NCI-H2107 treated with DMSO at 0.1 percent for 48 hours (cell line): ENCODE measurements at regions not wholly inside any gene's neighbourhood (a gene's known extent, or its start where the extent isn't known, plus 50 kb on each side); places are given as distances from the start of the nearest gene placed in this dataset.
"Not testable (repeated sequence)": the region's sequence is repeated elsewhere in the genome, so short reads cannot be mapped to it uniquely, and the experiment has no call there.

Source experiments
- DNase-seq: peaks from one replicate; lab custom pipeline; 2025; ENCODE audit not compliant: unreplicated experiment; lab: John Stamatoyannopoulos, UW

GRCh38 chr10:53664282-53665019, 891.9 kb upstream of the MBL2 start:
- DNase-seq: no peak

- no peak for DNase-seq
Measured at GRCh38 chr10:53650794-53651193, 878.2 kb upstream of the MBL2 start.

GRCh38 chr10:53647221-53647620, 874.6 kb upstream of the MBL2 start:
- DNase-seq: not testable (repeated sequence)

- DNase-seq: no peak
Measured at GRCh38 chr10:53646525-53646924, 873.9 kb upstream of the MBL2 start.

GRCh38 chr10:53645951-53646350, 873.4 kb upstream of the MBL2 start:
- no peak for DNase-seq

- DNase-seq: no peak
Measured at GRCh38 chr10:53638006-53638405, 865.4 kb upstream of the MBL2 start.

GRCh38 chr10:53624722-53625121, 852.1 kb upstream of the MBL2 start:
- no peak for DNase-seq

DNA sequence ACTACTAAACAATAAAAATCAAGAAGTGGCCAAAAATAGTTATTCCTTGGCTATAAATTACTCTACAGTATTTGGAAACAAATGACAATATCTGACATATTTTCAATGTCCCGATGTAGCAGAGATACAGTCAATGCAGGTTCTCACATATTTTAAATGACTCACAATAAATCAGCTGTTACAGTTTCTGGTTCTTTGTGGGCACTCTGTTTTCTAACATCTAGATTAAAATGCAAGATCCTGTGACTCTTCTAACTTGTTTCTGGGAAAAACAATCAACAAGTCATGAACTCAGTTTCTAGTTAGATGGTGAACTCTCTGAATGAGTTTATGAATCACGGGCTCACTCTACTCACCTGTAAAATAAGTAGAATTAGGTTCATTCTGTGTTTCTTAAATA, 849.6 kb upstream of the MBL2 start:
- DNase-seq: no peak

GRCh38 chr10:53619671-53620070, 847.1 kb upstream of the MBL2 start:
- no peak for DNase-seq

DNA sequence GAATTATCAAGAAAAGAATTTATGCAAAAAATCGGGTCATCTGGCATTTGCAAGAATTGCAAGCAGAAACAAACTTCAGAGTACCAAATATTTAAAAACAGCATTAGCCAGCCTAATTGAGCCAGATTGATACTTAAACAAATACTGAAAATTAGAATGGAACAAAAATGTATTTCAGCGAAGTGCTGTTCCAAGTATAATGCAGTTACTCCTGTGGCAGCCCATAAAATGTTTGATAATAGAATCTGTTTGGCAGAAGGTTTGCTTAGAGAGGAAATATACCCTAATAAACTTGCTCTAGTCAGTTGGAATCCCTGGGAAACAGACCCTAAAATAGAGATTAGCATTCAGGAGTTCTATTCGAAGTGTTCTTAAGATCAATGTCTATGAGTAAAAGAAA, 835.1 kb upstream of the MBL2 start:
- DNase-seq: no peak

DNA sequence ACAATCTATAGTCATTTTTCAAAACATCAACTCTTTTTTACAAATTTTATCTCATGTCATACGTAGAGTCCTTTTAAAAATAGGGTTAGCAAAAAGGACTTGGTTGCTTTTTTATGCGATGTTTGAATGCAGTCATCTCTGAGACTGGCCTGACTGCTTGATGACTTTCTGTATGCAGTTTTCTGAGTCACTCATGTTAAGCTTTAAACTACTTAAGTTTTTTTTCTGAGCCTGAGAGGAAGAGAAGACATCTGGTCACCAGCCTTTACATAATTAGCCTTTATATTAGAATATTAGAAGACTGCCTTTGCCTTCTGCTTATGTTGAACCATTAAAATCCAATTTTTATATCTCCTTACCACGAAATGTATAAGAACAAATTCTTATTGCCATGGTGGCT, 834.4 kb upstream of the MBL2 start:
- no peak for DNase-seq

GRCh38 chr10:53601260-53601875, 828.8 kb upstream of the MBL2 start:
- peak; percentile 20 for DNase-seq

GRCh38 chr10:53598914-53599313, 826.3 kb upstream of the MBL2 start:
- DNase-seq: no peak

GRCh38 chr10:53597835-53598251, 825.3 kb upstream of the MBL2 start:
- no peak for DNase-seq

- no peak for DNase-seq
Measured at GRCh38 chr10:53580465-53580864, 807.9 kb upstream of the MBL2 start.

GRCh38 chr10:53579773-53580172, 807.2 kb upstream of the MBL2 start:
- no peak for DNase-seq

DNA sequence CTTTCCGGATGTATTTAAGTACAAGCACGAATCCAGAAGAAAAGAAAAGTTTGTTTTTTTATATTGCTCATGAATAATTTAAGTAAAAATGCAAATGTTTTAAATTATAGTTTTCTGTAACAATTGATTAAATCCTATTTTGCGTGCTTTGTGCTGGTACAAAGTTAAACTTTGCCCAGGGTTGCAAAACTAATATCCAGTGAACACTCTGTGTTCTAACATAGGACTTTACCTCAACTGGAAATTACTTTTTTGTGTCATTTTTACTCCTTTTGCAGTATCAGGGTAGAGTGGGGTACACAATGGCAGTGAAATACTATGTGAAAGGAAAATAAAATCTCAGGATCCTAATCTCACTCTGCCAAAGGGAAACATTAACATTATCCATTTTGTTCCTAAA, 801.4 kb upstream of the MBL2 start:
- DNase-seq: no peak

GRCh38 chr10:53573498-53573897, 800.9 kb upstream of the MBL2 start:
- no peak for DNase-seq

- DNase-seq: no peak
Measured at GRCh38 chr10:53572799-53573198, 800.2 kb upstream of the MBL2 start.

DNA sequence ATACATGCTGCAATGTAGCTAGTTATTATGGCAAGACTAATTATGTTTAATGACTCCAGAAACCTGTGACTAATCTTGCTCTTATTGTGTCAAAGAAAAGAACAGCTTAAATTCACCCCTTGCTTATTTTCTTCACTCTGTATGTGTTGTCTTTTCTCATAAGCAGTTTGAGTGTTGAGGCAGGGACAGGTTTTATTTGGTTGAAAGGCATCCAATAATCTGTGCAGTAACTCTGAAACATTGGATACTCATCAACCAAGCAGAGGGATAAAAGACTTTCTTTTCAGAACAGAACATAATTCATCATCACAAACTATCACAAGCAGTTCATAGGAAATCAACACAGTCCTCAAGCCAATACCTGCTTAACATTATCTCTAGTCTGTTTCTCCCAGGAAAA, 797.6 kb upstream of the MBL2 start:
- DNase-seq: no peak

DNA sequence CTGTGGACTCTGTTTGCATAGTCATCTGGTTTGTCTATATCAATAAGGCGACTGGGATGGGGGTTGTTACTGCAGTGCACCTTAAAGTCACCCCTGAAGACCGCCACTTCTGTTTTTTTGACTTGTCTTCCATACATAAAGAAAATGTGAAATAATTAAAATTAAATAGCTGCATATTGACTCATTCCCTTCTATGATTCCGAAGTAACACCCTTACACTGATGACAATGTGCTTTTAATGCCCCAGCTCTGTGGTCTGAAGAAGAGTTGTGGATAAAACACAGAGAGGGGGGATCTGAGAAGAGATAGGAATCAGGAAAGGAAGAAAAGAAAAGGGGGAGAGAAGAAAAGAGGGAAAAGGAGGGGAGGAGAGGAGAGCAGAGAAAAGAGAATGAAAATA, 796.9 kb upstream of the MBL2 start:
- no peak for DNase-seq

- no peak for DNase-seq
Measured at GRCh38 chr10:53548664-53549063, 776.1 kb upstream of the MBL2 start.

GRCh38 chr10:53547364-53547763, 774.8 kb upstream of the MBL2 start:
- no peak for DNase-seq
